PFSK-1 (cell line): ENCODE measurements at regions not wholly inside any gene's neighbourhood (a gene's known extent, or its start where the extent isn't known, plus 50 kb on each side); places are given as distances from the start of the nearest gene placed in this dataset.

Source experiments
- FOXP2 ChIP-seq: optimal IDR thresholded peaks from 2 replicates; pipeline ENCODE3; 2011; ENCODE audit warnings: borderline replicate concordance, control low read depth, inconsistent platforms; ENCODE audit not compliant: insufficient read depth; ENCODE audit errors: extremely low read length, extremely low read depth
- POLR2AphosphoS5 ChIP-seq: IDR thresholded peaks from 2 replicates; pipeline ENCODE4 v1.6.1; 2012; ENCODE audit warnings: low read depth, mild to moderate bottlenecking, control low read depth, low read length, moderate library complexity
- REST ChIP-seq, 2 experiments: IDR thresholded peaks; 2 replicates each; pipeline versions ENCODE4 v1.6.1 to v1.8.0; 2011 to 2012; ENCODE audit warnings: low read depth in 2 of 2, low read length in 2 of 2, control low read depth in 1 of 2, inconsistent platforms in 1 of 2, mild to moderate bottlenecking in 1 of 2, moderate library complexity in 1 of 2; ENCODE audit not compliant: insufficient read depth in 1 of 2
- SIN3A ChIP-seq: IDR thresholded peaks from 2 replicates; pipeline ENCODE4 v1.6.1; 2012; ENCODE audit warnings: mild to moderate bottlenecking, low read length, moderate library complexity, borderline replicate concordance; ENCODE audit not compliant: insufficient read depth
- TAF1 ChIP-seq: IDR thresholded peaks from 2 replicates; pipeline ENCODE4 v1.6.1; 2012; ENCODE audit warnings: low read length, control low read depth, borderline replicate concordance; ENCODE audit not compliant: insufficient read depth

GRCh38 chr1:189429610-189430009 lies 1048.1 kb downstream of the BRINP3 start:
- TF ChIP-seq POLR2AphosphoS5 (no peak), FOXP2 (no peak), REST (IDR thresholded peaks at IDR 0.05; ENCODE audit: insufficient read depth in 1 of 2, low read depth in 2 of 2, low read length in 2 of 2) (no peak), TAF1 (no peak), SIN3A (no peak)
